CD8-positive, alpha-beta memory T cell (primary cell): ENCODE measurements at regions not wholly inside any gene's neighbourhood (a gene's known extent, or its start where the extent isn't known, plus 50 kb on each side); places are given as distances from the start of the nearest gene placed in this dataset.

ENCODE experiments used
- CTCF ChIA-PET: fragments of 350-600 bp; sonication (Branson Sonifier 250); formaldehyde crosslinking; loops from one replicate; lab custom pipeline; 2021; ENCODE audit warnings: antibody characterized with exemption; lab: Charles Lee
- POLR2A ChIA-PET: fragments of 350-600 bp; sonication (Branson Sonifier 250); formaldehyde crosslinking; loops from one replicate; lab custom pipeline; 2021; ENCODE audit warnings: antibody characterized with exemption; lab: Charles Lee
- DNase-seq, 5 donors: peaks; one replicate each; pipeline versions ENCODE4 v3.0.0 to v3.0.0-alpha.2; 2020 to 2022; ENCODE audit warnings: mixed read lengths in 1 of 5
- H3K27ac ChIP-seq: one replicate; pipeline ENCODE4 v1.7.0; 2013; ENCODE audit warnings: low read depth, mild to moderate bottlenecking, low read length, moderate library complexity
- H3K27me3 ChIP-seq: 2 replicates; pipeline ENCODE4 v1.7.0; 2013; ENCODE audit warnings: low read length, mild to moderate bottlenecking; ENCODE audit not compliant: insufficient read depth, poor library complexity, severe bottlenecking
- H3K36me3 ChIP-seq: 2 replicates; pipeline ENCODE4 v1.7.0; 2013; ENCODE audit warnings: mild to moderate bottlenecking, low read length, moderate library complexity; ENCODE audit not compliant: insufficient read depth
- H3K4me1 ChIP-seq: 2 replicates; pipeline ENCODE4 v1.7.0; 2013; ENCODE audit warnings: mild to moderate bottlenecking, low read length, moderate library complexity; ENCODE audit not compliant: insufficient read depth
- H3K4me3 ChIP-seq: 2 replicates; pipeline ENCODE4 v1.7.0; 2013; ENCODE audit warnings: mild to moderate bottlenecking, low read length
- H3K9me3 ChIP-seq: 2 replicates; pipeline ENCODE4 v1.7.0; 2013; ENCODE audit warnings: mild to moderate bottlenecking, low read length
- H3K27ac Mint-ChIP-seq, 8 donors: one replicate each; pipeline ENCODE4 v1.8.0; 2020 to 2021; ENCODE audit warnings: mixed read lengths in 8 of 8, mild to moderate bottlenecking in 6 of 8, inconsistent platforms in 3 of 8, moderate library complexity in 3 of 8
- H3K27me3 Mint-ChIP-seq, 2 donors: one replicate each; pipeline ENCODE4 v1.8.0; 2020 to 2021; ENCODE audit warnings: mixed read lengths in 2 of 2, mild to moderate bottlenecking in 1 of 2, moderate library complexity in 1 of 2
- H3K36me3 Mint-ChIP-seq, 3 donors: one replicate each; pipeline ENCODE4 v1.8.0; 2020 to 2021; ENCODE audit warnings: mixed read lengths in 3 of 3, inconsistent platforms in 1 of 3, mild to moderate bottlenecking in 1 of 3
- H3K4me1 Mint-ChIP-seq, 3 donors: one replicate each; pipeline ENCODE4 v1.8.0; 2020 to 2021; ENCODE audit warnings: mixed read lengths in 3 of 3, inconsistent platforms in 1 of 3, mild to moderate bottlenecking in 1 of 3
- H3K4me3 Mint-ChIP-seq, 7 donors: one replicate each; pipeline ENCODE4 v1.8.0; 2020 to 2021; ENCODE audit warnings: mixed read lengths in 7 of 7, mild to moderate bottlenecking in 6 of 7, moderate library complexity in 4 of 7, inconsistent platforms in 2 of 7
- H3K9me3 Mint-ChIP-seq, 5 donors: one replicate each; pipeline ENCODE4 v1.8.0; 2020 to 2022; ENCODE audit warnings: mixed read lengths in 5 of 5, mild to moderate bottlenecking in 3 of 5, moderate library complexity in 2 of 5, inconsistent platforms in 1 of 5

- Mint-ChIP-seq H3K4me3 (no peak overlapping the region), H3K4me1 (no peaks in the 10 kb centered on the region), H3K36me3 (no peaks in the 10 kb centered on the region), H3K27ac (no peak overlapping the region), H3K9me3 (peaks cover 0 to 13% (median 4%) of the 10 kb centered on the region in 5 donors), H3K27me3 (no peaks in the 10 kb centered on the region)
- ChIA-PET POLR2A (no interaction called here), CTCF (no interaction called here)
- Histone ChIP-seq H3K9me3 (no peaks in the 10 kb centered on the region), H3K36me3 (no peaks in the 10 kb centered on the region), H3K27me3 (no peaks in the 10 kb centered on the region), H3K27ac (no peak overlapping the region), H3K4me3 (no peak overlapping the region), H3K4me1 (no peaks in the 10 kb centered on the region)
- no peak for DNase-seq
Measured at GRCh38 chr2:102968375-102968774, 206.5 kb downstream of the TMEM182 start.

DNA sequence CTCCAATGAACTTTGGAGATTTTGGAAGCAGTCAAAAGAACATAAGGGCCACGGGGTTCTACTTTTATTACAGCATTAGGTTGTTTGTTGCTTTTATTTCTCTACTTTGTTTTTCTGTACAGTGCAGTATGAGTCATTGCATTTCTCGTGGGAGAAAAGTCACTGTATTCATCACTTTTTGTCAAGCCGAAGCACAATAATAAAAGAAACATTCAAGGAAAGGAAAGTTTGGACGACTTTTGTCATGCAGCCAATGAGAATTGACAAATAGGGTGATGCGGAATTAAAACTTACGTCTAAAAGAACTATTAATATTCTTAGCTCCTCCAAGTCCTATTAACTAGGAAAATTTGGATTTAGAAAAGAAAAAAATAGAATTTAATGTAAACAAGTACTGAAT is 209.9 kb downstream of the TMEM182 start:
- H3K4me3 ChIP-seq, result no peak overlapping the region
- ChIA-PET CTCF (no interaction called here), POLR2A (no interaction called here)
- no peak for DNase-seq
- no peak overlapping the region for H3K27ac ChIP-seq
- H3K4me1 Mint-ChIP-seq, result no peaks in the 10 kb centered on the region
- H3K4me3 Mint-ChIP-seq, result no peak overlapping the region
- H3K4me1 ChIP-seq, result no peaks in the 10 kb centered on the region
- peaks cover 0 to 12% (median 0%) of the 10 kb centered on the region in 5 donors for H3K9me3 Mint-ChIP-seq
- no peaks in the 10 kb centered on the region for H3K36me3 ChIP-seq
- no peaks in the 10 kb centered on the region for H3K9me3 ChIP-seq
- H3K27me3 Mint-ChIP-seq, result no peaks in the 10 kb centered on the region
- H3K27me3 ChIP-seq, result no peaks in the 10 kb centered on the region
- H3K27ac Mint-ChIP-seq, result no peak overlapping the region
- no peaks in the 10 kb centered on the region for H3K36me3 Mint-ChIP-seq

- ChIA-PET CTCF (no interaction called here), POLR2A (no interaction called here)
- H3K27me3 ChIP-seq, result no peaks in the 10 kb centered on the region
- H3K4me1 ChIP-seq, result no peaks in the 10 kb centered on the region
- Mint-ChIP-seq H3K4me3 (no peak overlapping the region), H3K9me3 (peaks cover 0 to 10% (median 0%) of the 10 kb centered on the region in 5 donors), H3K36me3 (no peaks in the 10 kb centered on the region), H3K27me3 (no peaks in the 10 kb centered on the region), H3K4me1 (no peaks in the 10 kb centered on the region), H3K27ac (no peak overlapping the region)
- H3K4me3 ChIP-seq, result no peak overlapping the region
- DNase-seq, result no peak
- no peaks in the 10 kb centered on the region for H3K9me3 ChIP-seq
- no peaks in the 10 kb centered on the region for H3K36me3 ChIP-seq
- H3K27ac ChIP-seq, result no peak overlapping the region
Measured at GRCh38 chr2:102975996-102976975, 214.5 kb downstream of the TMEM182 start.

DNA sequence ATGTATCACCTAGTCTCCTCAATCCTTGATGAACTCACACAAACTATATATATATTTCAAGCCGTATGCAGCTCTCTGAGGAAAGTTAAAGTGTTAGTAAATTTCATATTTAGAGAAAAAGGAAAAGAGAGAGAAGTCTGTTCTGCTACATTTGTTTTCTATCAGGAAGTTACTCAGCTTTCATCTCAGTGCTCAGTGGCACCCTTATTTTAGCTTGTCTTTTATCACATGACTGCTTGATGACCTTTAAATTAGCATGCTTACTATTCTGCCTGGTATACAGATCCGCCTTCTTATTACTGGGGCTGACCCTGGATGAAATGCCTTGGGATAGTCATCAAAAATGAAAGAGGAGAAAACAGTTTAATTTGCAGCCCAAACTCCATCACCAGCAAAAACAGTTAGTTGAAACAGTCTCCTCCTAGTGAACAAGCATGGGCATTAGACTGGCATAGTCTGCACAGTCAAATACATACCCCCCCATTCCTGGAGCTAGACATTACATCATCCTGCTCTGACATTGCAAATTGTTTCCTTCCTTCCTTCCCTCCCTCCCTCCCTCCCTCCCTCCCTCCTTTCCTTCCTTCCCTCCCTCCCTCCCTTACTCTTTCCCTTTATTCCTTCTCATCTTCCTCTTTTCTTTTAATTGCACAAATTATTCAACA is 215.7 kb downstream of the TMEM182 start:
- ChIA-PET POLR2A (no interaction called here), CTCF (no interaction called here)
- no peaks in the 10 kb centered on the region for H3K4me1 ChIP-seq
- H3K4me3 ChIP-seq, result no peak overlapping the region
- Mint-ChIP-seq H3K9me3 (peaks cover 0 to 6% (median 0%) of the 10 kb centered on the region in 5 donors), H3K4me3 (no peak overlapping the region), H3K36me3 (no peaks in the 10 kb centered on the region), H3K27me3 (no peaks in the 10 kb centered on the region), H3K27ac (no peak overlapping the region), H3K4me1 (no peaks in the 10 kb centered on the region)
- H3K27ac ChIP-seq, result no peak overlapping the region
- no peak for DNase-seq
- H3K27me3 ChIP-seq, result no peaks in the 10 kb centered on the region
- no peaks in the 10 kb centered on the region for H3K36me3 ChIP-seq
- H3K9me3 ChIP-seq, result no peaks in the 10 kb centered on the region

GRCh38 chr2:102978091-102978490 is 216.3 kb downstream of the TMEM182 start:
- peaks cover 0 to 6% (median 0%) of the 10 kb centered on the region in 5 donors for H3K9me3 Mint-ChIP-seq
- Histone ChIP-seq H3K9me3 (no peaks in the 10 kb centered on the region), H3K27me3 (no peaks in the 10 kb centered on the region), H3K4me1 (no peaks in the 10 kb centered on the region), H3K4me3 (no peak overlapping the region), H3K27ac (no peak overlapping the region), H3K36me3 (no peaks in the 10 kb centered on the region)
- H3K27ac Mint-ChIP-seq, result no peak overlapping the region
- H3K4me1 Mint-ChIP-seq, result no peaks in the 10 kb centered on the region
- CTCF ChIA-PET, result no interaction called here
- H3K36me3 Mint-ChIP-seq, result no peaks in the 10 kb centered on the region
- H3K4me3 Mint-ChIP-seq, result no peak overlapping the region
- H3K27me3 Mint-ChIP-seq, result no peaks in the 10 kb centered on the region
- no peak for DNase-seq
- POLR2A ChIA-PET, result no interaction called here

DNA sequence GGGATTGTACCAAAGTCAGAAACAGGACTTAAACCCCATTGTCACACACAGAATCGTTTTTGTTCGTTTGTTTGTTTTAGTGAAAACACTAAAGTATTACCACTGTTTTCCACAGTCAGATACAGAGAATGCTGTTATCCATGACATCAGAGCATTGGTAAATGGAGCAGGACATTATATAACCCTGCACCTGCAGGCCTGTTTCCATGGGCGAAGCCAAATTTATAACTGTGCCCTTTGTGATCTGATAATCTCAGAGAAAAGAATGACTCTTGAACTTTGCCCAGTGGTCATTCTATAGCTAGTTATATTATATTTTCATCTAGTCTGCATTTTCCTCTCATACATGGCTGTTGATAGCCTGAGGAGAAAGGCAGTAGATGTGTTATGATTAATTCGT is 217.6 kb downstream of the TMEM182 start:
- H3K27me3 ChIP-seq, result no peaks in the 10 kb centered on the region
- H3K4me1 ChIP-seq, result no peaks in the 10 kb centered on the region
- Mint-ChIP-seq H3K9me3 (peaks cover 0 to 4% (median 0%) of the 10 kb centered on the region in 5 donors), H3K4me3 (no peak overlapping the region), H3K4me1 (no peaks in the 10 kb centered on the region), H3K36me3 (no peaks in the 10 kb centered on the region), H3K27me3 (no peaks in the 10 kb centered on the region), H3K27ac (no peak overlapping the region)
- CTCF ChIA-PET, result no interaction called here
- H3K4me3 ChIP-seq, result no peak overlapping the region
- POLR2A ChIA-PET, result no interaction called here
- no peaks in the 10 kb centered on the region for H3K36me3 ChIP-seq
- no peak for DNase-seq
- H3K27ac ChIP-seq, result no peak overlapping the region
- H3K9me3 ChIP-seq, result no peaks in the 10 kb centered on the region

DNA sequence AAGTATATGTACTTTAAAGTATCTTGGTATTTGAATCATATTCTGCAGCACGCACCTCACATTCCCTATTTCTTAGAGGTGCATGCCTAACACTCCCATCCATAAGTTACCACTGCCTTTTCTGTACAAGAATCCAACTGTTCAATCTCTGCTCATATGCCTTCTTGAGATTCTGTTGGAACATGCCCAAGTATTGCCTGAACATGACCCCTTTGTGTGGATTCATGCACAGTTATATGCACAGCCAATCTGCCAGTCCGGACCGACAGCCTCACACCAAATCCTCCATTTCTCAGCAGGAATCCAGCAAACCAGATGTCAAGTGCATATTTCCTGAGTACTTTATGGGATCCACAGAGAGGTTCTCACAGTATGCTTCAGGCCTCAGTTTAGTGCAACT is 222.0 kb downstream of the TMEM182 start:
- CTCF ChIA-PET, result no interaction called here
- DNase-seq, result no peak
- Mint-ChIP-seq H3K4me3 (no peak overlapping the region), H3K27me3 (no peaks in the 10 kb centered on the region), H3K27ac (peak overlapping the region in 1 of 8 donors; percentile 30), H3K9me3 (peaks cover 0 to 11% (median 0%) of the 10 kb centered on the region in 5 donors), H3K36me3 (no peaks in the 10 kb centered on the region), H3K4me1 (no peaks in the 10 kb centered on the region)
- Histone ChIP-seq H3K36me3 (no peaks in the 10 kb centered on the region), H3K4me1 (no peaks in the 10 kb centered on the region), H3K9me3 (no peaks in the 10 kb centered on the region), H3K4me3 (no peak overlapping the region), H3K27me3 (no peaks in the 10 kb centered on the region), H3K27ac (no peak overlapping the region)
- POLR2A ChIA-PET, result no interaction called here

DNA sequence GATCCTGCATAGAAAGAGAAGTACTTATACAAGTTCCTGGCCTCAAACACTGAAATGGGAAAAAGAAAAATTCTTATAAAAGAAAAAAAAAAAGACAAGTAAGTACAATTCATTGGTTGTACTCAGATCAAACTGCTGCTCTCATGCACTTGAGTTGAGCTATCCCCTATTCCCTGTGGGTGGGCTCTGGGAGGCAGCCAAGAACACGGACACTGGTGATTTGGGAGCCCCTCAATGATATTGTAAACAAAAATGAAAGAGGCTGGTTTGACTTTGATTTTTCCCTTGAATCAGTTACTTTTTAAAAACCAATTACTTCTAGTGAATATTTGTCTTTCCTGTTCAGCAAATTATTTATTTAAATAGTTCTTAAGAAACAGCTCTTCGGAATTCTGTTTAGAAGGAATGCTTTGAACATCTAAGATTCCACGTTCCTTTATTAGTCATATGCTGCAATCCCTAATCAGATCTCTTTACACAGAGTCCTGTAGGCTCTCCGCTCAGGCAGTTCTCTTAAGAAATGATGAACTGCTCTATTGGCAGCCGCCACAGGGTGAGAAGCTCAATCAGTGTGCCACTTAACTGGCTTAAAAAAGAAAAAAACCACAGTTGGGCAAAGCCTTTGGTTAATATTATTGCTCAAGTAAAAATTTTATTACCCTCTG is 225.1 kb downstream of the TMEM182 start:
- Mint-ChIP-seq H3K27ac (no peak overlapping the region), H3K9me3 (peaks cover 0 to 16% (median 2%) of the 10 kb centered on the region in 5 donors), H3K4me1 (no peaks in the 10 kb centered on the region), H3K27me3 (no peaks in the 10 kb centered on the region), H3K36me3 (no peaks in the 10 kb centered on the region), H3K4me3 (no peak overlapping the region)
- Histone ChIP-seq H3K9me3 (no peaks in the 10 kb centered on the region), H3K4me3 (no peak overlapping the region), H3K27me3 (no peaks in the 10 kb centered on the region), H3K36me3 (no peaks in the 10 kb centered on the region), H3K4me1 (no peaks in the 10 kb centered on the region), H3K27ac (no peak overlapping the region)
- POLR2A ChIA-PET, result no interaction called here
- CTCF ChIA-PET, result no interaction called here
- DNase-seq, result no peak
